ENCODE measurements at regions not wholly inside any gene's neighbourhood (a gene's known extent, or its start where the extent isn't known, plus 50 kb on each side); places are given as distances from the start of the nearest gene placed in this dataset.

DNA sequence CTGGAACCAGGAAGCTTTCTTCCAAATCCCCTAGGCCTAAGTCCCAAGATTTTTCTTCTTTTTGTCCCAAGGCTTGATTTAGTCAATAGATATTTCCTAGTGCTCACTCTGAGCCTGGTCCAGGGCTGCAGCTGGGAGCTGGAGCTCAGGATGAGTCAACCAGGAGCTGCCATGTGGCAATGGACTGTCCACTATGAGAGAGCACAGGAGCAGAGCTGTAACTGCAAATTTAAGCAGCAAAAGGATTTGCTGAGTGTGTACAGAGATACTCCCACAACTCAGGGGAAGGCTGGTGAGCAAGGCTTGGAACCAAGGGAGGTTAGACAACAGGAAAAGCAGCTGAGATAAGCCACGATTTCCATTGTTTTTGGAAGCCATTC is 92.1 kb upstream of the CXCL12 start:
- no peak overlapping the region for H3K27ac ChIP-seq (ENCODE audit: low read depth in 1 of 2, low read length in 1 of 2)
- H3K4me1 ChIP-seq (ENCODE audit: control insufficient read depth in 5 of 5, insufficient read depth in 5 of 5, low read length in 5 of 5): peaks cover 2 to 20% (median 10%) of the 10 kb centered on the region in 5 donors
- H3K27me3 ChIP-seq (ENCODE audit: control insufficient read depth in 3 of 3, insufficient read depth in 3 of 3, low read length in 2 of 3): no peaks in the 10 kb centered on the region
- peak; percentile 24 for ATAC-seq (ENCODE audit: insufficient read depth, low FRiP score)
- DNase-seq: no peak
- H3K36me3 ChIP-seq (ENCODE audit: control insufficient read depth in 4 of 4, insufficient read depth in 4 of 4, low read length in 4 of 4): no peaks in the 10 kb centered on the region
- no peak overlapping the region for H3K9ac ChIP-seq (ENCODE audit: insufficient read depth in 1 of 2, low read length in 2 of 2)
- no peaks in the 10 kb centered on the region for H3K9me3 ChIP-seq (ENCODE audit: control insufficient read depth in 4 of 4, insufficient read depth in 3 of 4, low read length in 3 of 4)
- TF ChIP-seq, protein P1, sequence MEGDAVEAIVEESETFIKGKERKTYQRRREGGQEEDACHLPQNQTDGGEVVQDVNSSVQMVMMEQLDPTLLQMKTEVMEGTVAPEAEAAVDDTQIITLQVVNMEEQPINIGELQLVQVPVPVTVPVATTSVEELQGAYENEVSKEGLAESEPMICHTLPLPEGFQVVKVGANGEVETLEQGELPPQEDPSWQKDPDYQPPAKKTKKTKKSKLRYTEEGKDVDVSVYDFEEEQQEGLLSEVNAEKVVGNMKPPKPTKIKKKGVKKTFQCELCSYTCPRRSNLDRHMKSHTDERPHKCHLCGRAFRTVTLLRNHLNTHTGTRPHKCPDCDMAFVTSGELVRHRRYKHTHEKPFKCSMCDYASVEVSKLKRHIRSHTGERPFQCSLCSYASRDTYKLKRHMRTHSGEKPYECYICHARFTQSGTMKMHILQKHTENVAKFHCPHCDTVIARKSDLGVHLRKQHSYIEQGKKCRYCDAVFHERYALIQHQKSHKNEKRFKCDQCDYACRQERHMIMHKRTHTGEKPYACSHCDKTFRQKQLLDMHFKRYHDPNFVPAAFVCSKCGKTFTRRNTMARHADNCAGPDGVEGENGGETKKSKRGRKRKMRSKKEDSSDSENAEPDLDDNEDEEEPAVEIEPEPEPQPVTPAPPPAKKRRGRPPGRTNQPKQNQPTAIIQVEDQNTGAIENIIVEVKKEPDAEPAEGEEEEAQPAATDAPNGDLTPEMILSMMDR (IDR thresholded peaks at IDR 0.05; ENCODE audit: control extremely low read depth, extremely low read depth): no peak
- WGBS, 2 donors: 44% methylated on average over 1 of the region's 1 CpG
- H3K4me3 ChIP-seq: no peak overlapping the region

DNA sequence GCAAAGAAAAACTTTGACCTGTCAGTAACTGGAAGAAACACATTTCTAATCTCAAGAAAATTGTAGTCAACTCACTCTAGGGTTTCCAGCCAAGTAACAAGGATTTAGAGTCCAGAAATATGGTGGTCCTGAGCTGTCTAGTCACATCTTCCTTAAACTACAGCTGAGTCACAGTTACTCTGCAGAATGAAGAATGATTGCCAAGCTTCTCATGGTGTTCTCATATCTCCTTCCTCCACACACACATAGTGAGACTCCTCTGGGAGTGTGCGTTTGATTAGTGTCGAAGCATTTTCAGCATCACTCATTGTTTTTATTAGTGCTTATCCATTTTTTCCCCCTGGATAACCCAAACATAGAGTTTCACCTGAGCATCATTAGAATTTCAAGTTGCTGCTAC is 93.1 kb upstream of the CXCL12 start:
- TF ChIP-seq, protein P1 (IDR thresholded peaks at IDR 0.05; ENCODE audit: control extremely low read depth, extremely low read depth): no peak
- H3K36me3 ChIP-seq (ENCODE audit: control insufficient read depth in 4 of 4, insufficient read depth in 4 of 4, low read length in 4 of 4): no peaks in the 10 kb centered on the region
- WGBS, 2 donors: 67 to 73% methylated on average over 2 of the region's 2 CpGs

DNA sequence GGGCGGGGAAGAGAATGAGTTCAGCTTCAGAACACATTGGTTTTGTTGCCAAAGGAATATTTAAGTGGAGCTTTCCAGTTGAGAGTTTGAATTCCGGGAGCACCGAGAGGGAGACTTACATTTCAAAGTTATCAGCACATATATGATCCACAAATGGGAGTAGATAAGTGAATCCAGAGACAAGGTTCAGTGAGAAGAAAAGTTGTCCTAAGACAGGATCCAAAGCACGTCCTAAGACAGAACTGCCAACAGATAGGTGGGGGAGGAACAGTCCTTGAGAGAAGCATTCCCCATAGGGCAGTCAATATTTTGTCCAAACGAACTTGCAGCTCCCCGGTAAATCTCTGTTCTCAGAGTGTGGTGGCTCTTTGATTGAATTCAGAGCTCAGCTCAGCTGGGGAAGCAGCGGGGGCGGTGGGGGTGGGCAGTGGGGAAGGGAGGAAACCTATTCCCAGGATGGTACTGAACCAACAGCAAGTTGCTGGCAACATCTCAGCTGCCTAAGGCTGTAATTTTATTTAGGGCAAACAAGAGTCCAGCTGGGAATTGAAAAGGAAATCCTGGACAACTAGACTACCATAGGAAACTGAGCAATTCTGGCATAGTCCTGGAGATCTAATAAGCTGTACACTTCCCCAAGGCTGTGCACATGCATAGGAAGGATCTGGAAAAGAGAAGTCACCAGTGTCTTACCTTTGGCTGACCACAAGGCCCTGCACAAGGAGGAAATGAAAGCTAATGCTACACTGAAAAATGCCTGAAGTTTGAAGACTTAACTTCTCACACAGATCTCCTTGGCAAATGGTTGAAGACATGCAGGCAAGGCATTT is 94.2 kb upstream of the CXCL12 start:
- 74 to 83% methylated on average over 8 of the region's 8 CpGs for WGBS, 2 donors
- no peaks in the 10 kb centered on the region for H3K36me3 ChIP-seq (ENCODE audit: control insufficient read depth in 4 of 4, insufficient read depth in 4 of 4, low read length in 4 of 4)
- no peak overlapping the region for H3K9ac ChIP-seq (ENCODE audit: insufficient read depth in 1 of 2, low read length in 2 of 2)
- no peak overlapping the region for H3K4me3 ChIP-seq
- no peaks in the 10 kb centered on the region for H3K27me3 ChIP-seq (ENCODE audit: control insufficient read depth in 3 of 3, insufficient read depth in 3 of 3, low read length in 2 of 3)
- H3K4me1 ChIP-seq (ENCODE audit: control insufficient read depth in 5 of 5, insufficient read depth in 5 of 5, low read length in 5 of 5): peaks cover 2 to 20% (median 10%) of the 10 kb centered on the region in 5 donors
- DNase-seq (peak in 1 of 3 donors; percentile 13), ATAC-seq (ENCODE audit: insufficient read depth, low FRiP score) (no peak)
- TF ChIP-seq, protein P1 (IDR thresholded peaks at IDR 0.05; ENCODE audit: control extremely low read depth, extremely low read depth): no peak
- no peak overlapping the region for H3K27ac ChIP-seq (ENCODE audit: low read depth in 1 of 2, low read length in 1 of 2)
- H3K9me3 ChIP-seq (ENCODE audit: control insufficient read depth in 4 of 4, insufficient read depth in 3 of 4, low read length in 3 of 4): no peaks in the 10 kb centered on the region

More for the DNA sequence above, 93.1 kb upstream of the CXCL12 start:
- Histone ChIP-seq H3K9me3 (ENCODE audit: control insufficient read depth in 4 of 4, insufficient read depth in 3 of 4, low read length in 3 of 4) (no peaks in the 10 kb centered on the region), H3K4me1 (ENCODE audit: control insufficient read depth in 5 of 5, insufficient read depth in 5 of 5, low read length in 5 of 5) (peaks cover 2 to 20% (median 10%) of the 10 kb centered on the region in 5 donors), H3K4me3 (no peak overlapping the region), H3K27ac (ENCODE audit: low read depth in 1 of 2, low read length in 1 of 2) (no peak overlapping the region), H3K27me3 (ENCODE audit: control insufficient read depth in 3 of 3, insufficient read depth in 3 of 3, low read length in 2 of 3) (no peaks in the 10 kb centered on the region), H3K9ac (ENCODE audit: insufficient read depth in 1 of 2, low read length in 2 of 2) (no peak overlapping the region)
- no peak for ATAC-seq (ENCODE audit: insufficient read depth, low FRiP score)
- DNase-seq: no peak
